HUDEP-2 (cell line): ENCODE measurements at regions not wholly inside any gene's neighbourhood (a gene's known extent, or its start where the extent isn't known, plus 50 kb on each side); places are given as distances from the start of the nearest gene placed in this dataset.
"Not testable (repeated sequence)": the region's sequence is repeated elsewhere in the genome, so short reads cannot be mapped to it uniquely, and the experiment has no call there.

Experiments
- DNase-seq, 76 experiments: peaks; one replicate each; lab custom pipeline; 2025; ENCODE audit not compliant: unreplicated experiment in 76 of 76; lab: John Stamatoyannopoulos, UW

- no peak for DNase-seq
Measured at GRCh38 chr5:2537378-2538145, 213.9 kb downstream of the IRX2 start.

- no peak for DNase-seq
Measured at GRCh38 chr5:2536632-2537377, 214.7 kb downstream of the IRX2 start.

DNA sequence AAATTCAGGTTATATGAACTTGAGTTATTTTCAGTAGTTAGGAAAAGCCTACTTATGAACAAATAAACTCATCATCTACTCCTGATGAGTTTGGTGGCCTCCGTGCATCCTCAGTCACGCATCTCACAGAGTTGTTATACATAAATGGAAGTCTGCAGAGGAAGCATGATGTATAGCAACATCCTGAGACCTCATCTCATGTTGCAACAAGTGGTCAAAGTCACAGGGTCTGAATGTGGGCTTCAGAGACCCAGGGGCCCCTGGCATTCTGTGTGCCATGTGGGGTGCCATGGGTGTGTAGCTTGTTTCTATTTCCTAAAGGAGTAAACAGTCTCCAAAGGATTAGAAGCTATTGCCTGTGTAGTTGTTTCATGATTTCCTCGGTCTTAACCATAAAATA, 216.5 kb downstream of the IRX2 start:
- DNase-seq = no peak

DNA sequence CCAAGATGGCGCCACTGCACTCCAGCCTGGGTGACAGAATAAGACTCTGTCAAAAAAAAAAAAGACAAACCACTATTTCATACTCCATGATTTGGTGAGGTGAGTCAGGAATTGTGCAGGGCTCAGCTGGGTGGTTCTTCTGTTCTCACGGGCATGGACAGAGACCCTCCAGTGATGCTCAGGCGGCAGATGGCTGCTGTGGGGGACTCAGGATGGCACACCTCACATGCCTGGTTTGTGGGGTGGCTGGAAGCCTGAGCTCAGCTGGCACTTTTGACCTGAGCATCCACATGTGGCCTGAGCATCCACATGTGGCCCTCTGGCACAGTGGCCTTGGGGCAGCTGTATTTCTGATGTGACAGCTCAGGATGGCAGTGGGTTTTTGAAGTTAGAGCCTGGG, 217.2 kb downstream of the IRX2 start:
- DNase-seq = no peak

GRCh38 chr5:2533848-2534247, 217.6 kb downstream of the IRX2 start:
- DNase-seq = not testable (repeated sequence)

DNA sequence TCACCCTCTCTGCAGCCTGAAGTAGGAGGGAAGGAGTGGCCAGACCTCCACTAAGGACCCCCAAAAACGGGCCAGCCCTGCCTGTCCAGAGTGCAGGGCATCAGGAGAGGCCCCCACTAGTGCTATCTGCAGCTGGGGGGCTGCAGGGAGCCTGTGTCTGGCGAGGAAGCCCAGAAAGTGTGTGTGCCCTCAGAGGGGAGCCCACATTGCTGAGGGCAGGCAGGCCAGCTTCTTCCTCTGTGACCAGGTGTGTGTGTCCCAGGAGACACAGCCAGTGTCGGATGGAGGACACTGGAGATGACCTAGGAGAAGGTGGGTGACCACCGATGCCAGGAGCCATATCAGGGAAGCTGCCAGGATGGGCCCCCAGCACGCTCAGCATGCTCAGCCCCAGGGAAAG, 218.7 kb downstream of the IRX2 start:
- no peak for DNase-seq

DNA sequence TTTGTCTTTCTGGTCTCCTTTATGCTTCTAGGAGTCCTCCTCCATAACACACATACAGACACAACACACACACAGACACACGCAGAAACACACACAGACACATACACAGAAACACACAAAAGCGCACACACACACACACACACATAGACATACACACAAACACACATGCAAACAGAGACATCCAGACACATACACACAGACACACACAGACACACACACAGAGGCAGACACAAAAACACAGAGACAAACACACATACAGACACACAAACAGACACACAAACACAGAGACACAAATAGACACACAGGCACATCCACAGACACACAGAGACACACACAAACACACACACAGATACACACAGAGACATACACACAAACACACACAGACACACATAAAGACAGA, 220.2 kb downstream of the IRX2 start:
- no peak for DNase-seq

DNA sequence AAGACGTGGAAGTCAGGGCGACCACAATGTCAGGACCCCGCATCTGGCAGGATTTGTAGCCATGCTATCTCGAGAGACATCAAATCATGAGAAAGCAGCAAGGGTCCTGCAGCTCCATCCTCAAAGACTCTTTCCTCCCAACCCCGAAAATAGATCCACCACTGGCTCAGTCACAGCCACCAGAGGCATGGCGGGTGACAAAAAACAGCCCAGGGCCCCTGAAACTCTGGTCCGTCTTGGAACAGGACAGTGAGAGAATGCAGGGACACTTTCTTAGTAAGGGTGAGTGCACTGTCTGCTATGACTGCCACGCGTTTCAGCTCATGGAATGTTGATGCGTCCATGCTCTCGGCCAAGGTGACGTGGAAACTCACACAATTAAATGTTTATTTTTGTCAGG, 220.9 kb downstream of the IRX2 start:
- DNase-seq = no peak

DNA sequence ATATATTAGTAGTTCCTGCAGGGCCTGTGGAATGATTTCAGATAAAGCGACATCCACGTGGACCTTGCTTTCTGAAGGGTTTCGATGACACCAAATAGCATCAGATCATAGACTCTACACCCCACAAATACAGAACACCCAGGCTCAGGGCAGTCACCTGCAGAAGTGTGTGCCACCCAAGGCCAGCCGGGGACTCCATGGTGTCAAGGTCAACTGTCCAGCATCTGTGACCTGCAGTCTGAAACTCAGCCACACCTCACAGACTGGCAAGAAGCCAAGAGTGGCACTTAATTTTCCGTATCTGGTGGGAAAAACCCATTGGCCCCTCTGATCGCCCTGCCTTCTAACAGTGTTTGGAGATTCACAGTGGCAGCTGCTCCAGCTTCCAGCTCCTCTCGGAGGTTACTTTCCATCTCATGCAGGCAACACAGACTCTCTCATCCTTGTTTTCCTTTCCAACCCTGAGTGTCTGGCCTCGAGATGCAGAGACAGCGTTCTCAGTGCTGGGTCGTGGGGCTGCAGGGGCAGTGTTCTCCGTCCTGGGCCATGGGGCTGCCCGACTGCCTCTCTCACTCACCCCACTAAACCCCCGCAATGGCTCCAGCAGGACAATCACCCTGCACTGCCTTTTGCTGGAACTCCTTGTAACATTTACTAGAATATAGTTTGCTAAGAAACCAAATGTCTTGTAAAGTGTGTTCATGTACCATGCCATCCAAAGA, 221.9 kb downstream of the IRX2 start:
- no peak for DNase-seq

- DNase-seq = no peak
Measured at GRCh38 chr5:2525351-2525750, 226.1 kb downstream of the IRX2 start.

DNA sequence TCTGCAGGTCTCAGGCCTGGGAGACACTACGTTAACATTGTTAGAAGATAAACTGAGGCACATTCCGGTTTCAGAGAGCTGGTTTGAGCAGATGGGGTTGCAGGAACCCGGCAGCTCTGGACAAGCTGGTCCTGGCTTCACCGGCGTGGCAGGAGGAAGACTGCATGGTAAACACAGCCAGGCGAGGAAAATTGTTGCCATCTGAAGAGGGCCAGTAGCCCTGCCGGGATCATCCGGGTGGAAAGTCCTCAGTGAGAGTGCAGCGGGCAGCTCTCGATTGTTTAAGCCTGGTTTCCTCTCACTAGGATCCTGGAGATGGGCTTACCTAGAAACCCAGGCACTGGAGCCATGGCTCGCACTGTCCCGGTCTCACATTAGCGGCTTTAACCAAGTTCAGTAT, 226.9 kb downstream of the IRX2 start:
- no peak for DNase-seq

- DNase-seq = no peak
Measured at GRCh38 chr5:2523180-2523579, 228.3 kb downstream of the IRX2 start.

DNA sequence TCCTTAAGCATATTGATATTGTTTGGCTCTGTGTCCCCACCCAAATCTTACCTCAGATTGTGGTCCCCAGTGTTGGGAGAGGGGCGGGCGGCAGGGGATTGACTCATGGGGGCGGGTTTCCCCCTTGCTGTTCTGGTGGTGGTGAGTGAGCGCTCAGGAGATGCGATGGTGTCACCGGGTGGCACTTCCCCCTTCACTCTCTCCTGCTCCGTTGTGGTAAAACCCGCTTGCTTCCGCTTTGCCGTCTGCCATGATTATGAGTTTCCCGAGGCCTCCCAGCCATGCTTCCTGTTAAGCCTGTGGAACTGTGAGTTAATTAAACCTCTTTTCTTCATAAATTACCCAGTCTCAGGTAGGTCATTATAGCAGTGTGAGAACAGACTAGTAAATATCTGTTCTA, 229.1 kb downstream of the IRX2 start:
- no peak for DNase-seq

DNA sequence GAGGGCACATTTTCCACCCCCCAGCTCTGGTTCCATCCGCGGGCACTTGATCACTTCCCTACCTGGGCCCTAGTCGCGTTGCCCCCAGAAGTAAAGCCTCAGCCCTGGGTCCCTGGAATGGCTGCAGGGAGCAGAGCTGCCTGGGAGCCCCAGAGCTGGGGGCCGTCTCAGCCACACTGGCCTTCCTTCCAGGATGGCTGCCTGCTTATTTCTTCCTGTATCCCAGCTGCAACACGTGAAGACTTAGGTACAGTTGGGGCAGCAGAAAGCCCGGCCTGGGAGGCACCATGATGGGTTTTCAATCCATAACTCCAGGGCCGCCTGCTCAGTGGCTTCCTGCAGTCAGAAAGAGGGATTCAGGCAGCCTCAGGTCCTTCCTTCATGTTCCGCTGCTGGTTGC, 232.3 kb downstream of the IRX2 start:
- no peak for DNase-seq

DNA sequence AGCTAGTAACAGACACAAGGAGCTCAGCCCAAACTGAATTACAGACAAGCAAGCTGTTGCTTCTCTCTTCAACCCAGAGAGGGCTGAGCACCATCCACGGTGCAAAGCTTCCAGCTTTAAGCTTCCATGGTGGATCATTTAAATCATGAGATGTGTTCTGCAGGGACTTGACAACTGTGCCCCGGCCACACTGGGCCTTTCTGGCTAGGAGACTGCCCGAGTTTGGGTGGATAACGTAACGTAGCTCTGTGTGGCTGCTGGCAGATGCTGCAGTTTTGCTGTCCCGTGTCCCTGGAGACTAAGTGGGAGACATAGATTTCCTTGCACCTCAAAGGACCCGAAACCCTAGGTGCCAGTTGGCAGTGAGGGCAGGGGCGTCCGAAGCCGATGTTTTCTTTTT, 234.0 kb downstream of the IRX2 start:
- DNase-seq = no peak

DNA sequence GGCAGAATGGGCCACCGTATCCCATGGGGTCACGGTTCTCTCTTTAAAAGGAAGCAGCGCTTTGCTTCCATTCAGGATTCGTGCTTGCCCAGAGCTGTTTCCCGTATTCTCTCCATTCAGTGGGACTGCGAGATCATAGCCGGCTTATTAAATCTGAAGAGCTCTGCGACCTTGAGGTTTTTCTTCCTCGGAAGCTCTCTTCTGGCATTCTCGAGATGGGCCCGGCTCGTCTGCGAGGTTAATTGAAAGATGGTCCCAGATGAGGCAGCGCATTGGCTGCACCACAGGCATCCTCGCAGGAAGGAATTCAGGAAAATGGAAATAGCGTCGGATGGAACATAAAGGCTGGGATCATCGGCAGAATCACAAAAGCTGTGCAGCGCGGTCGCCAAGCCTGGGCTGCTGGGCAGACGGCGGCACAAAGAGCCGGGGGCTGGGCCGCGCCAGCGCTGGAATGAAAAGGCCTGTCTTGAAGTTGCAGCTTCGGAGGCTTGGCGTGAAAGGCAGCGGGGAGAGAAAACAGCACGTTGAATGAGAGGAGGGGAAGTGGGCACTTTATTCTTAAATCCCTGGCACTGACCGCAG, 236.2 kb downstream of the IRX2 start:
- no peak for DNase-seq

DNA sequence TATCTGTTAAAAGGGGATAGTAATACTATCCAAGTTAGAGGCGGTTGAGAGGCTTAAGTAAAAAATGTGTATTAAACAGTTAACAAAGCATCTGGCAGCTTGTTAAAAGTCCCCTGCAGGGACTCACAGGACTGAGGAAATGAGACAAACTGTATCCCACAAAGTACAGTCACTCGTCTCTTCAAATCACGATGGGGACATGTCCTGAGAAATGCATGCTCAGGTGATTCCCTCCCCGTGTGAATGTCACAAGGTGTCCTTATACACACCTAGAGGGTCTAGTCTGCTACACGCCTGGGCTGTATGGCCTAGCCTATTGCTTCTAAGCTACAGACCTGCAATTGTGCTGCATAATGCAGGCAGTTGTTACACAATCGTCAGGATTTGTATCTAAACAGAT, 237.0 kb downstream of the IRX2 start:
- DNase-seq = no peak

DNA sequence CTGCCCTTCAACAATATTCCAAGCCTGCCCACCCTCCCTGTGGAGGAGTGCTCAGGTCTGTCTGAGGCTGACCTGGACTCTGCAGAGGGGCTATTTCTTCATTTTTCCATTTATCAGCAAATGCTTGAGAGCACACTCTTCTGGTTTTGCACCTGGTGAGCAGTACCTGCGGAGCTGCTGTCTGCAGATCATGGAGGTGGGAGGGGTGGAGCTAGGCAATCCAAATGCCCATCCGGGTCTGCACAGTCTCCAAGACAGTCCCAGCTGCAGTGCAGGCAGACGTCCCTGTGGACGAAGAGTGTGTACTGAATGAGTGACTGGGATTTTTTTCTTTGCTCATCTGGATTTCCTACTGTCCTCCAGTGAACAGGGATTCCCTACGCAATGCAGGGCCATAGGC, 239.8 kb downstream of the IRX2 start:
- no peak for DNase-seq

GRCh38 chr5:2511126-2511525, 240.4 kb downstream of the IRX2 start:
- DNase-seq = no peak

DNA sequence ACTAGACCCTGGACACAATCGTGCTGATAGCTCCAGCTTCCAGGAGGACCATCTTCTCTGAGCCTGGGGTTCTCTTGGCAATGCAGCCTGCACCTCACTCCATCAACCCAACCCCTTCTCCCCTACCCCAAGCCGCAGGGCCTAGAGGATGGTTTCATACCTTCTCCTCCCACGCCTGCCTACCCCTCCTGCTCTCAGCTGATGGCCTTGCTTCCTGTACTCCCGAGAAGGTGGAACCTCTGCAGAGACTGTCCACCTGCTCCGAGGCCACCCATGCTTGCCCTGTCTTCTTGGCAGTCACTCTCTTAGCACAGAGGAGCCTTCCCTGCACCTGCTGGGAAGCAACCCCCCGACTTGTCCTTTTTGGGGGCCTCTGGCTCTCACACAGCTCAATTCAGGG, 241.9 kb downstream of the IRX2 start:
- DNase-seq = no peak

DNA sequence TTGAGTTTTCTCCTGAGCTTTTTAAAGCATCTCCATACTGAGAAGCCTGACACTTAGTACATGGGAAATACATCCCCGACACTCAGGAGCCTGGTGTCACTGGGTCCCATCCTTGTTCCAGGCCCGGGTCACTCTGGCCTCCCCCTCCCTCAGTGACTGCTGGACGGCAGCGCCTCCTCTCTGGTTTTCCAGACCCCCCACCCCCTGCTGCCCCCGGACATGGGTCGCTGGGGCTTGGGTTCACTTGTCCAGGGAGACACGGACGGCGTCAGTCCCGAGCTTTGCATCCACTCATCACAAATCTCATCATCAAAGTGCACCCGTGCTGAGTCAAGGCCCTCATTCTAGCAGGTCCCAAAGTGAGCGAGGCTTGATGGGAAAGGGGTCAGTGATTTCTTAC, 243.0 kb downstream of the IRX2 start:
- DNase-seq = no peak
